22Rv1 (cell line): ENCODE measurements at regions not wholly inside any gene's neighbourhood (a gene's known extent, or its start where the extent isn't known, plus 50 kb on each side); places are given as distances from the start of the nearest gene placed in this dataset.

Source experiments
- H3K27ac ChIP-seq: fragments of 450-650 bp; 2 replicates; pipeline ENCODE4 v1.5.1; 2017
- ZFX ChIP-seq: fragments of 450-650 bp; IDR thresholded peaks from 2 replicates; pipeline ENCODE4 v1.6.1; 2017; ENCODE audit warnings: antibody characterized with exemption, borderline replicate concordance
- TF ChIP-seq, protein P1 (sequence below): fragments of 450-650 bp; IDR thresholded peaks from 2 replicates; pipeline ENCODE4 v1.5.1; 2017; ENCODE audit warnings: mild to moderate bottlenecking

DNA sequence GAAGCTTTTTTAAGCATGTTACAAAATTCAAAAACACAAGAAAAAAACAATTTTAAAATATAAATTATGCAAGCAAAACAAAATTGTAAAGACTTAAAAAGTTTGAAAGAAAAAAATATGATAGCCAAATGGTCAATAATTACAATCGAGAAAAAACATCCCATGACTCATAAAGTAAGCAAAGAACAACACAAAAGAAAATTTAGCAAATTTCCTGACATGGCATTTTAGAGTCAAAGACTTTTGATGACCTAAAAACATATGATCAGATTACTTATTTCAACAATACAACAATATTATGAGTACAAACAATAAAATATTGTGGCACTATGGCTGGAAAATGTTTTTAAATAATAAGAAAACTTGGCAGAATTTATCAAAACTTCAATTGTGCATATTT lies 312.1 kb upstream of the MEOX2 start:
- H3K27ac ChIP-seq = no peak overlapping the region
- TF ChIP-seq, protein P1, sequence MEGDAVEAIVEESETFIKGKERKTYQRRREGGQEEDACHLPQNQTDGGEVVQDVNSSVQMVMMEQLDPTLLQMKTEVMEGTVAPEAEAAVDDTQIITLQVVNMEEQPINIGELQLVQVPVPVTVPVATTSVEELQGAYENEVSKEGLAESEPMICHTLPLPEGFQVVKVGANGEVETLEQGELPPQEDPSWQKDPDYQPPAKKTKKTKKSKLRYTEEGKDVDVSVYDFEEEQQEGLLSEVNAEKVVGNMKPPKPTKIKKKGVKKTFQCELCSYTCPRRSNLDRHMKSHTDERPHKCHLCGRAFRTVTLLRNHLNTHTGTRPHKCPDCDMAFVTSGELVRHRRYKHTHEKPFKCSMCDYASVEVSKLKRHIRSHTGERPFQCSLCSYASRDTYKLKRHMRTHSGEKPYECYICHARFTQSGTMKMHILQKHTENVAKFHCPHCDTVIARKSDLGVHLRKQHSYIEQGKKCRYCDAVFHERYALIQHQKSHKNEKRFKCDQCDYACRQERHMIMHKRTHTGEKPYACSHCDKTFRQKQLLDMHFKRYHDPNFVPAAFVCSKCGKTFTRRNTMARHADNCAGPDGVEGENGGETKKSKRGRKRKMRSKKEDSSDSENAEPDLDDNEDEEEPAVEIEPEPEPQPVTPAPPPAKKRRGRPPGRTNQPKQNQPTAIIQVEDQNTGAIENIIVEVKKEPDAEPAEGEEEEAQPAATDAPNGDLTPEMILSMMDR = no peak
- TF ChIP-seq ZFX = no peak

DNA sequence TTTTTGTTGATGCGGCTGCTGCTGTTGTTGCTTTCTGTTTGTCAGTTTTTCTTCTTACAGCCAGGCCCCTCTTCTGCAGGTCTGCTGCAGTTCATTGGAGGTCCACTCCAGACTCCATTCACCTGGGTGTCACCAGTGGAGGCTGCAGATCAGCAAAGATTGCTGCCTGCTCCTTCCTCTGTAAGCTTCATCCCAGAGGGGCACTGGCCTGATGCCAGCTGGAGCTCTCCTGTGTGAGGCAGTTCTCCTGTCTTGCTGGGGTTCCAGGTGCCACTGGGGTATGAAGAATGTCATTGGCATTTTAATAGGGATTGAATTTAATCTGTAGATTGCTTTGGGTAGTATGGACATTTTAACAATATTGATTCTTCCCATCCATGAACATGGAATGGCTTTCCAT lies 308.5 kb upstream of the MEOX2 start:
- no peak overlapping the region for H3K27ac ChIP-seq
- no peak for TF ChIP-seq ZFX
- TF ChIP-seq, protein P1 = no peak

DNA sequence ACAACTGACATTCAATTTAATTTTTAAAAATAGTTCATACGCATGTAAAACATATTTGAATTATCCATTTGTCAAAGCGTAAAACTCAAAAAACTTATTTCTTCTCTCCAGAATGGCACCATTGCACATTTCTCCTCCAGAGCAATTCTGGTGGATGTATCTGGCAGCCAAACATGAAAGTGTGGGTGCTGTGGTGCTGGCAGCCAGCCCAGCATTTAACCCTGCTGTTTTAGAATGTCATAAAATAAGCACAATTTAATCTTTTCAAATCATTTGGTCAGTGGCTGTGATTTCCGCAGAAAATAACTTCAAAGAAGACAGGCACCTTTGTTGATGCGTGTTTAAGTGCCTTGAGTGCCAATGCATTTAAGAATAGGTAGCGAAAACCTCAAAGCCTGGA lies 302.7 kb upstream of the MEOX2 start:
- TF ChIP-seq ZFX = no peak
- TF ChIP-seq, protein P1 = no peak
- no peak overlapping the region for H3K27ac ChIP-seq

DNA sequence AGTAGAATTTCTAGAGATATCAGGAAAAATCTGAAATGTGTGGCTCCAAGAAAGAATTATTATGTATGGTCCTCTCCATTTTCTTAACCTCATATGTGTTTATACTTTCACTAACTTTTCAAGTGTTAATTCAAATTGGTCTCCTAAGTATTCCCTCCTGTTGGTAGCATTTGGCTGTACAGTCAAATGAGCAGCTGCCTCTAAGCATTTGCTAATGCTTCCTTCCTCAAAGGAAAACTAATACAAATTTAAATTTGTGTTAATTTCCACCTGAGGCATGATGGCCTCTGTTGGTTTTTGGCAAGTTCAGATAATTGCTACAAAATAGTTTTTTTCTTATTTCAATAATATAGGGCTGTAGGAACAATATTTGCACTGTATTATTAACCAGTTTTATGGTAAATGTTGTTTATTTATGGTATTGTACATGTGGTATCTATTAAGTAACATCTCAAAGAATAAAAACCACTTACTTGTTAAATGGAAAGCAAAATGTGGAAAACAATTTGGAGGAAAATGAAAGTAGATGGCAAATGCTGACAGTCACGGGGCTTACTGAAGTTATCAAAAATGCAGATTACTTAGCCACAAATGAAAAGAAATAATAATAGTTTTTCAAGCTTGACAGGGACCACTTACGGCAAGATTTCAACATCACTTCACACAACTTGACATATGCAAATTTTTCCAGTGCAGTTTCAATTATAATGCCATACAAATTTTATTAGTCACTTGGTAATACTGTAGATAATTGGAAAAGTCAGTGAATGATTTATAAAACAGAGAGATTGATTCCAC lies 299.3 kb upstream of the MEOX2 start:
- no peak for TF ChIP-seq ZFX
- TF ChIP-seq, protein P1 = no peak
- no peak overlapping the region for H3K27ac ChIP-seq

DNA sequence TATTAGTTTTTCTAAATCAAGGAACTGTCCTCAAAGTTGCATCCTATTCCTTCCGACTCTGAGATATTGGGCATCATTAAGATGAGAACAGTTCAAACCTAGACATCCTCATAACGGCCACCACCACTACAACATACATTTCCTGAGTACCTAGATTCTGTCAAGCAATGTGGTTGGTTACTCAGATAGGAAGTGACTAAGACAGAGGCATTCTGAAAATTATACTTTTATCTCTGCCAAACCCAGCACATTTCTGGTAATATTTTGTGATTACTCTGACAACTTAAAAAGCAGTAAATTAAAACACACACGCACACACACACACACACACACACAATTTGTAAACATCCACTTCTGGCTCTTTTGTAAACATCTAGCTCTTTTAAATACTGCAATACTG lies 291.2 kb upstream of the MEOX2 start:
- H3K27ac ChIP-seq = no peak overlapping the region
- TF ChIP-seq ZFX = no peak
- TF ChIP-seq, protein P1 = no peak

DNA sequence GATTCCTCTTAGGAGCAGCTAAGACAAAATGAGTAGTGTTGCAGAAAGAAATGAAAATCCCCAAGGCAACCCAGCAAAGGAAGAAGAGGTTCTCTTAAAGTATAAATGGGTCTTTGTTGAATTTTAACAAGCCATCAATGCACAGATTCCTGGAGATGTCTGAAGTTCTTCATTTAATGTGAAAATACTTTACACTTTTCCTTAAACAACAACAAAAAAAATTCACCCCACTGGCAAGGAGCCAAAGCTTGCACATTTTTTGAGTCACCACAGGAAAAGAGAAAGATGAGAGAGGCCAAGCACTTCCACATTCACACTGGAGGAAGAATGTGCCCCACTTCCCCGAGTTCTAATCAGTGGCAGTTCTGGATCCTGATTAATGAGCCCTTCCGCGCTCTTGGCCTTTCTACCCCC lies 286.4 kb upstream of the MEOX2 start:
- no peak overlapping the region for H3K27ac ChIP-seq
- no peak for TF ChIP-seq ZFX
- TF ChIP-seq, protein P1 = no peak

DNA sequence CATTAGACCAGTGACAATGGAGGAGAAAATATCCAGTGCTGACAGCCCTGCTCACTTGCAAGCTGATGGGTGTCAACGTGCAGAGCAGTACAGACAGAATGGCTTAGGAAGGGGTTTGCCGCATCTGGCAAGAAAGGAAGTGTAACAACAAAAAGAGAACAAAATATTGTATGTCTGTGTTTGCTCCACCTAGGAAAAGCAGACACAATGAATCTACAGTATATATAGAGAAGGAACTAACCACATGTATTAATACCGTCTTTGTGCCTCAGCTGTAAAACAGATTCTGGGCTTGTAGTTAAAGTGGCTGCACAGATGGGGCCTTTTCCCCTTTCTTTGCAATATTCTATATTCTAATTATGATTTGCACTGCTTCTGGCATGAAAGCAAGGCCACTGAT lies 281.1 kb upstream of the MEOX2 start:
- no peak overlapping the region for H3K27ac ChIP-seq
- TF ChIP-seq, protein P1 = no peak
- TF ChIP-seq ZFX = no peak
